ENCODE measurements at regions not wholly inside any gene's neighbourhood (a gene's known extent, or its start where the extent isn't known, plus 50 kb on each side); places are given as distances from the start of the nearest gene placed in this dataset.

- TF ChIP-seq SIN3A (conservative IDR thresholded peaks at IDR 0.05 in 1 of 2, IDR thresholded peaks at IDR 0.05 in 1 of 2; ENCODE audit: low read depth in 1 of 2, low read length in 2 of 2) (no peak), USF2 (IDR thresholded peaks at IDR 0.05; ENCODE audit: low read length) (no peak), PHF8 (conservative IDR thresholded peaks at IDR 0.05; ENCODE audit: low read depth, low read length) (no peak), SIRT6 (IDR thresholded peaks at IDR 0.05; ENCODE audit: low read length) (no peak), RFX5 (IDR thresholded peaks at IDR 0.05; ENCODE audit: borderline replicate concordance, low read depth, low read length) (no peak), FOSL1 (IDR thresholded peaks at IDR 0.05; ENCODE audit: insufficient read depth, low read depth, low read length) (no peak), KDM5A (IDR thresholded peaks at IDR 0.05; ENCODE audit: low read length) (no peak), TBP (IDR thresholded peaks at IDR 0.05; ENCODE audit: low read depth, low read length) (no peak), CHD1 (IDR thresholded peaks at IDR 0.05; ENCODE audit: low read depth, low read length) (no peak), CTCF (IDR thresholded peaks at IDR 0.05; ENCODE audit: control extremely low read depth in 1 of 3, insufficient read depth in 1 of 3, low read depth in 1 of 3, low read length in 3 of 3) (no peak), JUN (IDR thresholded peaks at IDR 0.05; ENCODE audit: low read depth, low read length) (no peak)
Measured at GRCh38 chr3:188962253-188963247, 209.2 kb upstream of the TPRG1 start.
